ENCODE measurements at regions not wholly inside any gene's neighbourhood (a gene's known extent, or its start where the extent isn't known, plus 50 kb on each side); places are given as distances from the start of the nearest gene placed in this dataset.

DNA sequence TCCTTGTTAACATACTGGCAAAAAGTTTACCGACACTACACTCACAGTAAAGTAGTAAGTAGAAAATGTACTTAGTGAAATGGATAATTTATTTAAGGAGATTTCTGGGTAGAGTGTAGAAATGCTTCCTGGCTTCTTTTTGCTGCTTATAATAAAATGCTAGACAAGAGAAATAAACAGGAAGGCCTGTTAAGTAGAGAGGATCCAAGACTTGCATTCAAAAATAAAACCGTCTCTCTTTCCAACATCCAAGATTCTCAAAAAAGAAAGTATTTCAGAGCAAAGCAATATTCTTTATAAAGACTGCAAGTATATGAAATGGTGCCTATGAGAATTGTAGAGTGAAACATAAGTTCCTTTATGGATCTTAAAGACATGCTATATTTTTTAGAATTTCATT lies 77.0 kb upstream of the CNTN6 start:
- ATAC-seq (no peak), DNase-seq (no peak)
- Mint-ChIP-seq H3K4me3 (no peak overlapping the region), H3K27me3 (no peaks in the 10 kb centered on the region), H3K27ac (no peak overlapping the region), H3K36me3 (ENCODE audit: low read depth) (no peaks in the 10 kb centered on the region), H3K4me1 (no peaks in the 10 kb centered on the region), H3K9me3 (peaks cover 17% of the 10 kb centered on the region)

DNA sequence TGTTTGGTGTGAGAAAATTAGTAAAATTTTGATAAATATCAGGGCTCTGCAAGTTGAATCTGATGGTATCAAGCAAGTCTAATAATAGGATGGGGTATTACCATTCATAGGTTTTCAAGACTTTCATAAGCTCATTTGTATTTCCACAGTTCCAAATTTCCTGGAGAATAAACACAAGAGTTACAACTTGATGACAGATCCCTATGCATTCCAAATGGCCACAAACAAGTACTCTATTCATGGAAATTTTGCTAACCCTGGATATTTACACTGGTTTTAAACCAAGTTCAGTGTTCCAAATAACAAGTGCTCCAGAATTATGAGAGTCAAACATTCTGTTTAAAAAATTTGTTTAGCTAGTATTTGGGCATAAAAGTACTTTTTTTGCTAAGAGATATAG lies 75.0 kb upstream of the CNTN6 start:
- ATAC-seq (no peak), DNase-seq (no peak)
- Mint-ChIP-seq H3K27me3 (no peaks in the 10 kb centered on the region), H3K4me1 (no peaks in the 10 kb centered on the region), H3K9me3 (peaks cover 12% of the 10 kb centered on the region), H3K27ac (no peak overlapping the region), H3K36me3 (ENCODE audit: low read depth) (no peaks in the 10 kb centered on the region), H3K4me3 (no peak overlapping the region)

DNA sequence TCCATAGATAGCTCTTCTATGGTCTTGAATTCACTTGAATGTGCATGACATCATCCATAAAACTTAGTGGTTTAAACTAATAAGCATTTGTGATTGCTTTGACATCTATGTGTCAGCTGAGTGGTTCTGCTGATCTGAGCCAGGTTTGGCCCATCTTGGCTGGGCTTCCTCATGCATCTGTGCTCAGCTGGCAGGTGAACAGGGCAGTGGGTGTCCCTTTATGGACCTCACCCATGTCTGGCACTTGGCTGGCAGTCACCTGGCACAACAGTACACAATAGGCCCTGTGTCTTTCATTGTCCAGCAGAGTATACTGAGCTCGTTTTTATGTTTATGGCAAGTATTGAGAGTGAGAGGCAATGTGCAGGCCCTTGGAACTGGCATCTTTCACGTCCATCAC lies 73.7 kb upstream of the CNTN6 start:
- Mint-ChIP-seq H3K4me1 (no peaks in the 10 kb centered on the region), H3K36me3 (ENCODE audit: low read depth) (no peaks in the 10 kb centered on the region), H3K27ac (no peak overlapping the region), H3K4me3 (no peak overlapping the region), H3K9me3 (peaks cover 12% of the 10 kb centered on the region), H3K27me3 (no peaks in the 10 kb centered on the region)
- DNase-seq = no peak
- no peak for ATAC-seq

DNA sequence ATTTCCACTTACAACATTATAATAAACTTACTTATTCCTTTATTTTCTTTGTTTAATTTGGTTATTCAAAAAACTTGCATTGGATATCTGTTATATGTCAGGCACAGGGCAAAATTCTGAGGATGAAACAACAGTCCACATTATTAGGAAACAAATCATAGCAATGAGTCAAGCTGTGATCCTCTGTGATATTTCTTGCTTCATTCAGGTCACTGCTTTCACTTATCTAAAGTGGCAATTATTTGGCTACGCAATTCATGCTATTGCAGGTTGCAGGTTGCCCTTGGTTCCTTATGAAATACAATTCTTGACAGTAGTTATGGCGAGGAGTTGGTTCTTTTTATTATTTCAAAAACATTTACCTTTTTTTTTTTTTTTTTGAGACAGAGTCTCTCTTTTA lies 66.4 kb upstream of the CNTN6 start:
- no peaks in the 10 kb centered on the region for H3K27me3 Mint-ChIP-seq
- H3K9me3 Mint-ChIP-seq = no peaks in the 10 kb centered on the region
- H3K27ac Mint-ChIP-seq = no peak overlapping the region
- no peaks in the 10 kb centered on the region for H3K36me3 Mint-ChIP-seq (ENCODE audit: low read depth)
- DNase-seq (no peak), ATAC-seq (no peak)
- H3K4me1 Mint-ChIP-seq = no peaks in the 10 kb centered on the region
- no peak overlapping the region for H3K4me3 Mint-ChIP-seq

DNA sequence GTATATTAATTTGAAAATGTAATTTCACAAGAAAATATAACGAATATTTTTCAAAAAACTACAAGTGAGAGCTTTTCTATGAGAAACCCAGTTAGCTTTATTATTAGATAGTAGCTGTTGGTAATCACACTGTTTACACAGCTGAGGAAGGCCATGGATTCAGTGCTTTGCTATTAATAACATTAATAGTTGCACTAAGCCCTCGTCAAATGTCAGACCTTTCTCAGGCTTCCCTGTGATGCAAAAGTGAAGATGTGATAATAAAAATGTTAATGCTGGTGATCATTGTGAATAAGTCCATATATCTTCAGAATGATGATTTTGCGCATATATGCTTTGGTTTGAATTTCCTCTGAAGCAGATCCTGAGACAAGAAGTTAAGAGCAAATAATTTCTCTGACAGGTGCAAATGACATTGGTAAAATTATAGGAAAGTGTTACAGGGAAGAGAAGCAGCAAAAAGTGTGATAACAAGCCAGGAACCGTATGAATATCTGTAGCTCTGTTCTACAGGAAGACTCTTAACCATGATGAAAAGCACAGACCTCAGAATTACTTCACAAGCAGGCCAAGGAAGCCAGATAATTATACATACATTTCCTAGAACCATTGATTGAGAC lies 56.5 kb upstream of the CNTN6 start:
- ATAC-seq = no peak
- H3K27ac Mint-ChIP-seq = no peak overlapping the region
- peaks cover 12% of the 10 kb centered on the region for H3K9me3 Mint-ChIP-seq

DNA sequence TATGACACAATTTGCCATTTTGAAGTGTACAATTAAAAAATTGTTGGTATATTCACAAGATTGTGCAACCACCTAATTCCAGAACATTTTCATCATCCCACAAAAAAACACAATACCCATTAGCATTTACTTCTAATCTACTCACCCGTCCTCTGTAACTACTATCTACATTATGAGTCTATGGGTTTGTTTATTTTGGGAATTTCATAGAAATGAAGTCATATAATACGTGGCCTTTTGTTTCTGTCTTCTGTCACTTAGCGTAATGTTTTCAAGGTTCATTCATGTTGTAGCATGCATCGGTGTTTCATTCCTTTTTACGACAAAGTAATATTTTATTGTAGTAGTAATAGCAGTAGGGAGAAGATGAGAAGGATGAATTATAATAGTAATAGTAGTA lies 55.2 kb upstream of the CNTN6 start:
- no peak overlapping the region for H3K4me3 Mint-ChIP-seq
- H3K27ac Mint-ChIP-seq = no peak overlapping the region
- no peaks in the 10 kb centered on the region for H3K27me3 Mint-ChIP-seq
- H3K36me3 Mint-ChIP-seq (ENCODE audit: low read depth) = no peaks in the 10 kb centered on the region
- no peaks in the 10 kb centered on the region for H3K4me1 Mint-ChIP-seq
- DNase-seq (no peak), ATAC-seq (no peak)
- peaks cover 13% of the 10 kb centered on the region for H3K9me3 Mint-ChIP-seq

More for the DNA sequence above, 56.5 kb upstream of the CNTN6 start:
- Mint-ChIP-seq H3K4me1 (no peaks in the 10 kb centered on the region), H3K4me3 (no peak overlapping the region), H3K36me3 (ENCODE audit: low read depth) (no peaks in the 10 kb centered on the region), H3K27me3 (no peaks in the 10 kb centered on the region)
- no peak for DNase-seq
